OCI-LY1 (cell line): ENCODE measurements at regions not wholly inside any gene's neighbourhood (a gene's known extent, or its start where the extent isn't known, plus 50 kb on each side); places are given as distances from the start of the nearest gene placed in this dataset.

Experiments
- CTCF ChIP-seq: fragments of 200-600 bp; sonication (generic), shearing (Covaris generic); IDR thresholded peaks from 2 replicates; pipeline ENCODE4 v1.5.1; 2017; ENCODE audit warnings: mild to moderate bottlenecking, antibody characterized with exemption, low read length, moderate library complexity, mixed read lengths
- EZH2 ChIP-seq: fragments of 200-600 bp; sonication (generic), shearing (Covaris generic); IDR thresholded peaks from 2 replicates; pipeline ENCODE4 v1.8.0; 2017; ENCODE audit warnings: borderline replicate concordance, mixed run types, mild to moderate bottlenecking, antibody characterized with exemption, low read length, moderate library complexity, mixed read lengths

GRCh38 chr7:131219312-131220041 is 108.2 kb upstream of the MKLN1 start:
- TF ChIP-seq CTCF = no peak
- TF ChIP-seq EZH2 = no peak
